NB4 (cell line): ENCODE measurements at regions not wholly inside any gene's neighbourhood (a gene's known extent, or its start where the extent isn't known, plus 50 kb on each side); places are given as distances from the start of the nearest gene placed in this dataset.

Experiments used
- DNase-seq: peaks from one replicate; pipeline ENCODE4 v3.0.0; 2010; ENCODE audit warnings: low read depth
- H3K4me3 ChIP-seq: one replicate; pipeline ENCODE4 v1.5.1; 2011; ENCODE audit warnings: mild to moderate bottlenecking, low read depth, low read length, moderate library complexity
- MYC ChIP-seq: IDR thresholded peaks from 2 replicates; pipeline ENCODE4 v1.6.1; 2011; ENCODE audit warnings: low read depth, low read length
- POLR2A ChIP-seq: IDR thresholded peaks from 2 replicates; pipeline ENCODE4 v1.6.1; 2011; ENCODE audit warnings: mild to moderate bottlenecking; ENCODE audit not compliant: insufficient read length; ENCODE audit errors: extremely low read depth
- TF ChIP-seq, protein P1 (sequence below): IDR thresholded peaks from 2 replicates; pipeline ENCODE4 v1.6.1; 2011; ENCODE audit warnings: low read depth, low read length
- TF ChIP-seq, protein P2 (sequence below): IDR thresholded peaks from one replicate; pipeline ENCODE4 v1.5.1; 2012; ENCODE audit warnings: low read depth, low read length

DNA sequence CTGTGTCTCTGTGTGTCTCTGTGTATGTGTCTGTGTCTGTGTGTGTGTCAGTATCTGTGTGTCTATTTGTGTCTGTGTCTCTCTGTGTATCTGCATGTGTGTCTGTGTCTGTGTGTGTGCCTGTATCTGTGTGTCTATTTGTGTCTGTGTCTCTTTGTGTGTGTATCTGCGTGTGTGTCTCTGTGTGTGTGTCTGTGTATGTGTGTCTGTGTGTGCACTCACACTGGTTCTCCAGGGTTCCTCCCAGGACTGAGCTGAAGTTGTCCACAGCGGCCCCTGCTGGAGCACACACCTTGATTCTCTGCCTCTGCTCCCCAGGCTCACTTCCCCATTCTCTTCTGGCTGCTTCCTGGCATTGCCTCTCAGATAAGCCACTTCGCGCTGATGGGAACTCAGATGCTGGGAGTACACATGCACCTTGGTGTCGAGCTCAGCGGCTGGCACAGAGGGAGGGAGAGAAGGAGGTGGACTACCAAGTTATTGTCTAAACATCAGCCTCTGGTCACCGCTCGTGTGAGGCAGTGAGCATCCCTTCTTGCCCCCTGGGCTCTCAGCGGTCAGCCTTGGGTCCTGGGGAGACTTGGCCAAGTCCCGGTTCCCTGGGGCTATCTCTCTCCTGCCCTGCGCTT, 104.9 kb upstream of the NXT1 start:
- TF ChIP-seq, protein P1, sequence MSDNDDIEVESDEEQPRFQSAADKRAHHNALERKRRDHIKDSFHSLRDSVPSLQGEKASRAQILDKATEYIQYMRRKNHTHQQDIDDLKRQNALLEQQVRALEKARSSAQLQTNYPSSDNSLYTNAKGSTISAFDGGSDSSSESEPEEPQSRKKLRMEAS = peak; percentile 26; the same call in 1 of the 2 replicates
- TF ChIP-seq MYC (peak; percentile 13; the same call in 1 of the 2 replicates), POLR2A (no peak)
- TF ChIP-seq, protein P2, sequence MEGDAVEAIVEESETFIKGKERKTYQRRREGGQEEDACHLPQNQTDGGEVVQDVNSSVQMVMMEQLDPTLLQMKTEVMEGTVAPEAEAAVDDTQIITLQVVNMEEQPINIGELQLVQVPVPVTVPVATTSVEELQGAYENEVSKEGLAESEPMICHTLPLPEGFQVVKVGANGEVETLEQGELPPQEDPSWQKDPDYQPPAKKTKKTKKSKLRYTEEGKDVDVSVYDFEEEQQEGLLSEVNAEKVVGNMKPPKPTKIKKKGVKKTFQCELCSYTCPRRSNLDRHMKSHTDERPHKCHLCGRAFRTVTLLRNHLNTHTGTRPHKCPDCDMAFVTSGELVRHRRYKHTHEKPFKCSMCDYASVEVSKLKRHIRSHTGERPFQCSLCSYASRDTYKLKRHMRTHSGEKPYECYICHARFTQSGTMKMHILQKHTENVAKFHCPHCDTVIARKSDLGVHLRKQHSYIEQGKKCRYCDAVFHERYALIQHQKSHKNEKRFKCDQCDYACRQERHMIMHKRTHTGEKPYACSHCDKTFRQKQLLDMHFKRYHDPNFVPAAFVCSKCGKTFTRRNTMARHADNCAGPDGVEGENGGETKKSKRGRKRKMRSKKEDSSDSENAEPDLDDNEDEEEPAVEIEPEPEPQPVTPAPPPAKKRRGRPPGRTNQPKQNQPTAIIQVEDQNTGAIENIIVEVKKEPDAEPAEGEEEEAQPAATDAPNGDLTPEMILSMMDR = peak; percentile 93
- H3K4me3 ChIP-seq = no peak overlapping the region
- peak; percentile 90 for DNase-seq

DNA sequence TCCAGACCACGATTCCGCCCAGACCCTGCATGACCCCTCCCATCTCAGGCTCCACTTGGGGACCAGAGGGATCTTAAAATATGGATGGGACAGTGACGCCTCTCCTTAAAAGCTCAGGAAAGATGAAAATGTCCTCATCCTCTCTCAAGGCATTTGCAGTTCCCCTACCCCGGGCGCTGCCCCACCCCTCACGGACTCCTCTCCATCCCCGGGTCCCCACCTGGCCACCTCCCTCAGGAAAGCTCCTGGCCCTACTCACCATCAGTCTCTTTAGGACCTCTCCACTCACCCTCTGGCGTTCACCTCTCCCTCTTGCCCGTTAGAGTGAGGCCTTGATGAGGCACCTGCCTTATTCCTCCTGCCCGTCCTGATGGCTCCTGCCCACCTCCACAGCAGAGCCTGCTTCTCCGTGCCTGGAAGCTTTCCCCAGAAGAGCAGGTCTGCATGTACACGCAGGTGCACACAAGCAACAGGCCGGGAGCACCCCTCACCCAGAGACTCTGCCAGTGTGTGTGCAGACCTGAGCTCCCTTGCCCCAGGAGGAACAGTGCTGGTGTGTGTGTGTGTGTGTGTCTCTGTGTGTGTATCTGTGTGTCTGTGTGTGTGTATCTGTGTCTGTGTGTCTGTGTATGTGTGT, 105.6 kb upstream of the NXT1 start:
- no peak for DNase-seq
- no peak for TF ChIP-seq MYC
- TF ChIP-seq, protein P1 = no peak
- TF ChIP-seq, protein P2 = no peak
- no peak for TF ChIP-seq POLR2A
- H3K4me3 ChIP-seq = no peak overlapping the region

DNA sequence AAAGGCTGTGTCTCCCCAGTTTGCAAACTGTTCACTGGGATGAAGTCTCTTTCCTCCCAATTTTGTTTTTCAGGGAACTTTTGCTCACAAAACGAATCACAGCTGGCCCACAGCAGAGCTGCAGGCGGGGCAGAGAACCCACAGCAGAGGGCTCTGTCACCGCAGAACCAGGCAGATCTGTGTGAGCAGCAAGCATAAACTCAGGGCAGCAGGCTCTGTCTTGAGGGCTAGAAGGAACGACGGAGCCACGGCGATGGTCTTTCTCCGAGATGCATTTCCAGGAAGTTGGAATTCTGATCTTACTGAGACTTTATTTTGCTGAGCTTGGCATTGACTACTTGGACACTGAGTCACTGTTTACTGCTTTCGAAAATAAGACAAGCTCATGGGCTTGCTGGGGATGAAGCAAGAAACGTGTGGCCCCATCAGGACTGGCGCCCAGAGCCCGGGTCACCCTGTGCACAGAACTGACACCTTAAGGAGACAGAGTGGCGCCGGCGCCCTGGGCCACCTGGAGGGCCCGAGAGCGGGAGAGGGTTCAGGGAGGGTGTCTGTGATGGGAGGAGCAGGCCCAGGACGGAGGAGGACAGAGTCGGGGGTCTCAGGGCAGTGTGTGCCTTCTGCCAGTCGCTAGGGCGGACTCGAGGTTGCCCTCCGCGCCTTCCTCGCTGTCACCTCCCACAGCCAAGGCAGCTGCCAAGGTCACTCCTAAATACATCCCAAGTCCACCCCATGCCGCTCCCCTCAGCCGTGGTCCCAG, 106.3 kb upstream of the NXT1 start:
- no peak overlapping the region for H3K4me3 ChIP-seq
- DNase-seq = no peak
- TF ChIP-seq, protein P2 = no peak
- TF ChIP-seq POLR2A = no peak
- TF ChIP-seq, protein P1 = no peak

DNA sequence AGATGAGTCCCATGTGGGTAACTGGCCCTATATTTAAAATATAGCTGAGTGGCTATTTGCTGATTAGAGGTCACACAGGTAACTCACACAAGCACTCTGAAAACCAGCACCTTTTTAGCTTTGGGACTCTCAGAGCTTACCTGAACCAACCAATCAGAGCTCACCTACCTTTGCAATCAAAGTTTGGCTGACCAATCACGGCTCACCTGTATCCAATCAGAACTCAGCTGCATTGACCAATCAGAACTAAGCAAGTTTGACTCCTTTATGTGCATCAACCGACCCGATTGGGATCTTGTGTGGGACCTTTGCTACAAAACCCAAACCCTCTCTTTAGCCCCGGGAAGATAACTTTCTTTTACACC, 106.8 kb upstream of the NXT1 start:
- no peak overlapping the region for H3K4me3 ChIP-seq
- no peak for DNase-seq
- TF ChIP-seq MYC (no peak), POLR2A (no peak)
- TF ChIP-seq, protein P1 = no peak
- TF ChIP-seq, protein P2 = no peak

DNA sequence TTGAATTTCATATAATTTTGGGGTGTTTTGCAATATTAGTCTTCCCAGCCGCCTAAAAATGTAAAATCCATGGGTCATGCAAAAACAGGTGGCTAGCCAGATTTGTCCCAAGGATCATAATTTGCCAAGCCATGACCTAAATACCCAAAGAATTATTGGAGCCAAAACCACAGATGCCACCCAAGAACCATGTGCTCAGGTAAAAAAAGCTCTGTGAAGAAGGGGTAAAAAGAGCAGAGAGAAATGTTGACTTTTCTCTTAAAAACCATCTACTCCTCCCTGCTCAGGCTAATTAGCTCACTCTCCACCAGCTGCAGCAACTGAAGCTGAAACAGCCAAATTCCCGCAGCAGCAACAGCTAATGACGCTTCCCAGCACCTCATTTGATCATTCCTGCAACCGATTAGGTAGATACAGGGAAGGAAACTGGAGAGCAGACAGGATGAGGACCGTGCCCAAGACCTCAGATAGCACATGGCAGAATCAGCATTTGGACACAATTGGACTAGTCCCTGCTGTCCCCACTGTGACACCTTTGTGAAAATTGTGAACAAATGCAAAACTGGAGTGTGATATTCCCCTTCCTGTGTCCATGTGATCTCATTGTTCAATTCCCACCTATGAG, 107.9 kb upstream of the NXT1 start:
- no peak for DNase-seq
- no peak overlapping the region for H3K4me3 ChIP-seq
- no peak for TF ChIP-seq MYC
- TF ChIP-seq, protein P1 = no peak
- no peak for TF ChIP-seq POLR2A
